Liver (tissue), 8 donors: ENCODE measurements at regions not wholly inside any gene's neighbourhood (a gene's known extent, or its start where the extent isn't known, plus 50 kb on each side); places are given as distances from the start of the nearest gene placed in this dataset.

Experiments used
- DNase-seq: peaks from one replicate; pipeline ENCODE4 v3.0.0-alpha.2; 2017; ENCODE audit warnings: low spot score
- H3K27ac ChIP-seq, 2 donors: one replicate each; pipeline ENCODE4 v1.7.0; 2013; ENCODE audit warnings: inconsistent platforms in 2 of 2, low read length in 2 of 2, control low read depth in 1 of 2, low read depth in 1 of 2, mild to moderate bottlenecking in 1 of 2
- H3K27me3 ChIP-seq, 4 donors: one replicate each; pipeline versions ENCODE4 v1.6.1 to v1.7.0; 2013; ENCODE audit warnings: low read length in 3 of 4, inconsistent platforms in 1 of 4, mild to moderate bottlenecking in 1 of 4, moderate library complexity in 1 of 4; ENCODE audit not compliant: control insufficient read depth in 4 of 4, insufficient read depth in 4 of 4
- H3K36me3 ChIP-seq, 4 donors: one replicate each; pipeline versions ENCODE4 v1.6.1 to v1.7.0; 2013; ENCODE audit warnings: low read length in 3 of 4, mild to moderate bottlenecking in 3 of 4, low read depth in 1 of 4, moderate library complexity in 1 of 4; ENCODE audit not compliant: control insufficient read depth in 4 of 4, insufficient read depth in 3 of 4
- H3K4me1 ChIP-seq, 4 donors: one replicate each; pipeline versions ENCODE4 v1.6.1 to v1.7.0; 2013; ENCODE audit warnings: low read length in 3 of 4, mild to moderate bottlenecking in 3 of 4, moderate library complexity in 1 of 4; ENCODE audit not compliant: control insufficient read depth in 4 of 4, insufficient read depth in 4 of 4
- H3K4me3 ChIP-seq, 3 donors: one replicate each; pipeline versions ENCODE4 v1.6.1 to v1.7.0; 2013; ENCODE audit warnings: low read length in 3 of 3, control low read depth in 1 of 3, low read depth in 1 of 3, mild to moderate bottlenecking in 1 of 3
- H3K9ac ChIP-seq, 2 donors: one replicate each; pipeline ENCODE4 v1.7.0; 2013; ENCODE audit warnings: low read length in 2 of 2, mild to moderate bottlenecking in 2 of 2, moderate library complexity in 2 of 2, control low read depth in 1 of 2, low read depth in 1 of 2
- H3K9me3 ChIP-seq, 4 donors: one replicate each; pipeline versions ENCODE4 v1.6.1 to v1.7.0; 2013; ENCODE audit warnings: low read length in 3 of 4; ENCODE audit not compliant: control insufficient read depth in 4 of 4
- ATF3 ChIP-seq: IDR thresholded peaks from 2 replicates; pipeline ENCODE4 v1.6.1; 2016; ENCODE audit warnings: antibody characterized with exemption
- EGR1 ChIP-seq, 2 donors: IDR thresholded peaks; 2 replicates each; pipeline ENCODE4 v1.6.1; 2016 to 2018; ENCODE audit warnings: antibody characterized with exemption in 2 of 2, low read depth in 2 of 2
- FOXA1 ChIP-seq: IDR thresholded peaks from 2 replicates; pipeline ENCODE4 v1.6.1; 2016; ENCODE audit warnings: antibody characterized with exemption
- FOXA2 ChIP-seq: IDR thresholded peaks from 2 replicates; pipeline ENCODE4 v1.6.1; 2016; ENCODE audit warnings: antibody characterized with exemption
- HNF4A ChIP-seq, 2 donors: conservative IDR thresholded peaks; 2 replicates each; pipeline ENCODE4 v1.6.1; 2016; ENCODE audit warnings: antibody characterized with exemption in 2 of 2, mild to moderate bottlenecking in 2 of 2
- JUND ChIP-seq, 2 donors: IDR thresholded peaks; 2 replicates each; pipeline ENCODE4 v1.6.1; 2016; ENCODE audit warnings: antibody characterized with exemption in 2 of 2
- MAX ChIP-seq: IDR thresholded peaks from 2 replicates; pipeline ENCODE4 v1.6.1; 2016; ENCODE audit warnings: antibody characterized with exemption
- NR2F2 ChIP-seq: IDR thresholded peaks from 2 replicates; pipeline ENCODE4 v1.6.1; 2016; ENCODE audit warnings: antibody characterized with exemption
- REST ChIP-seq: IDR thresholded peaks from 2 replicates; pipeline ENCODE4 v1.6.1; 2016; ENCODE audit warnings: antibody characterized with exemption, mild to moderate bottlenecking
- RXRA ChIP-seq, 2 donors: IDR thresholded peaks; 2 replicates each; pipeline ENCODE4 v1.6.1; 2017 to 2018; ENCODE audit warnings: antibody characterized with exemption in 2 of 2, mild to moderate bottlenecking in 1 of 2
- SP1 ChIP-seq: IDR thresholded peaks from 2 replicates; pipeline ENCODE4 v1.6.1; 2018; ENCODE audit warnings: antibody characterized with exemption, mild to moderate bottlenecking
- YY1 ChIP-seq: IDR thresholded peaks from 2 replicates; pipeline ENCODE4 v1.6.1; 2016; ENCODE audit warnings: antibody characterized with exemption, mild to moderate bottlenecking
- ZBTB33 ChIP-seq: IDR thresholded peaks from 2 replicates; pipeline ENCODE4 v1.6.1; 2016; ENCODE audit warnings: antibody characterized with exemption
- WGBS: extraction: QIAGEN DNeasy Blood & Tissue Kit; methylation state at CpG from one replicate; pipeline ENCODE4 v1.1.7; 2013; 5-methylcytosine and 5-hydroxymethylcytosine counted together
- TF ChIP-seq, protein P1 (sequence below): fragments of 150-350 bp; IDR thresholded peaks from 2 replicates; pipeline ENCODE4 v1.5.1; 2017; ENCODE audit warnings: improper control_type of control experiment, low read depth, low read length; ENCODE audit not compliant: missing input control
- donor health status: healthy.
- donor health status: healthy.
- donor health status: healthy.
- donor health status: healthy.
- donor health status: healthy.

DNA sequence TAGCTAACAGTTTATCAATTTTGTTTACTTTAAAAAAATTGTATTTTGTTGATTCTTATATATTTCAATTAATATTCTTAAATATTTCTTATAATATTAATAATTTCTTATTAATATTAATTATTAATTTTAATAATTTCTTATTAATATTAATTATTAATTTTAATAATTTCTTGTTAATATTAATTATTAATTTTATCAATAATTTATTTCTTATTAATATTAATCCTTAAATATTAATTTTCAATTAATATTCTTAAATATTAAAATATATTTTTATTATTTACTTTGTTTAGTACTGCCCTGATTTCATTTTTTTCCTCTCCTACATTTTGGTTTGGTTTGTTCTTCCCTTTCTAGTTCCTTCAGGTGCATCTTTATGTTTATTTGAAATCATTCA lies 1208.1 kb downstream of the LRFN5 start:
- Histone ChIP-seq H3K27ac (no peak overlapping the region), H3K4me3 (no peak overlapping the region), H3K9ac (no peak overlapping the region), H3K36me3 (no peaks in the 10 kb centered on the region), H3K9me3 (no peaks in the 10 kb centered on the region), H3K4me1 (no peaks in the 10 kb centered on the region), H3K27me3 (no peaks in the 10 kb centered on the region)
- DNase-seq: no peak
- TF ChIP-seq FOXA1 (no peak), MAX (no peak), ATF3 (no peak), SP1 (no peak), REST (no peak), EGR1 (IDR thresholded peaks at IDR 0.05; ENCODE audit: low read depth in 2 of 2) (no peak), YY1 (no peak), HNF4A (conservative IDR thresholded peaks at IDR 0.05) (no peak), ZBTB33 (no peak)
- TF ChIP-seq, protein P1, sequence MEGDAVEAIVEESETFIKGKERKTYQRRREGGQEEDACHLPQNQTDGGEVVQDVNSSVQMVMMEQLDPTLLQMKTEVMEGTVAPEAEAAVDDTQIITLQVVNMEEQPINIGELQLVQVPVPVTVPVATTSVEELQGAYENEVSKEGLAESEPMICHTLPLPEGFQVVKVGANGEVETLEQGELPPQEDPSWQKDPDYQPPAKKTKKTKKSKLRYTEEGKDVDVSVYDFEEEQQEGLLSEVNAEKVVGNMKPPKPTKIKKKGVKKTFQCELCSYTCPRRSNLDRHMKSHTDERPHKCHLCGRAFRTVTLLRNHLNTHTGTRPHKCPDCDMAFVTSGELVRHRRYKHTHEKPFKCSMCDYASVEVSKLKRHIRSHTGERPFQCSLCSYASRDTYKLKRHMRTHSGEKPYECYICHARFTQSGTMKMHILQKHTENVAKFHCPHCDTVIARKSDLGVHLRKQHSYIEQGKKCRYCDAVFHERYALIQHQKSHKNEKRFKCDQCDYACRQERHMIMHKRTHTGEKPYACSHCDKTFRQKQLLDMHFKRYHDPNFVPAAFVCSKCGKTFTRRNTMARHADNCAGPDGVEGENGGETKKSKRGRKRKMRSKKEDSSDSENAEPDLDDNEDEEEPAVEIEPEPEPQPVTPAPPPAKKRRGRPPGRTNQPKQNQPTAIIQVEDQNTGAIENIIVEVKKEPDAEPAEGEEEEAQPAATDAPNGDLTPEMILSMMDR: no peak

DNA sequence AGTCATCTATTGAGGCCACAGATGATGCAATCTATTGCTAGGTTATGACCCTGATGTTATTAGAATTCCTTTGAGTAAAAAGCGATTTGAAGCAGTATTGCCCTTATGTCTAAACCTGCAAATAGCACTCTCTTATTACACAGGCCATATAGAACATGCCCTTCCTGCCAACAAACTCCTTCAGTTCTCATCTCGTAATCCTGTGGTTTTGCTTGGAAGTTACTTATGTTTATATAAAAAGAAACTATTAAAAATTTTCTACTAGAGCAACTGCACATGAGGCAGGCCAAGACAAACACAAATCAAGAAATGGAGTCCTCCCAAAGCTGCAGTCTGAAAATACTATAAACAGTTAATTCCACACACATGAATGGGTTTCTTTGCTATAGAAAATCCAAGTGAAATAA lies 1200.2 kb downstream of the LRFN5 start:
- no peaks in the 10 kb centered on the region for H3K27me3 ChIP-seq
- no peaks in the 10 kb centered on the region for H3K36me3 ChIP-seq
- H3K9ac ChIP-seq: no peak overlapping the region
- H3K4me3 ChIP-seq: no peak overlapping the region
- WGBS: 69% methylated on average over 2 of the region's 2 CpGs
- no peak overlapping the region for H3K27ac ChIP-seq
- DNase-seq: no peak
- no peaks in the 10 kb centered on the region for H3K4me1 ChIP-seq
- no peaks in the 10 kb centered on the region for H3K9me3 ChIP-seq
- TF ChIP-seq FOXA1 (no peak), EGR1 (IDR thresholded peaks at IDR 0.05; ENCODE audit: low read depth in 2 of 2) (no peak), FOXA2 (no peak), REST (no peak), HNF4A (conservative IDR thresholded peaks at IDR 0.05) (no peak), SP1 (no peak), ZBTB33 (no peak), ATF3 (no peak), JUND (IDR thresholded peaks at IDR 0.05) (no peak), RXRA (IDR thresholded peaks at IDR 0.05) (no peak), NR2F2 (no peak)
- TF ChIP-seq, protein P1: no peak
